ENCODE measurements at regions not wholly inside any gene's neighbourhood (a gene's known extent, or its start where the extent isn't known, plus 50 kb on each side); places are given as distances from the start of the nearest gene placed in this dataset.

GRCh38 chr6:105968603-105969333, 117.4 kb upstream of the PRDM1 start:
- in situ Hi-C loops (cut with MboI; ENCODE audit: low sequenced_read_pairs, unreplicated experiment), result no loop called here
- TF ChIP-seq, protein P1, sequence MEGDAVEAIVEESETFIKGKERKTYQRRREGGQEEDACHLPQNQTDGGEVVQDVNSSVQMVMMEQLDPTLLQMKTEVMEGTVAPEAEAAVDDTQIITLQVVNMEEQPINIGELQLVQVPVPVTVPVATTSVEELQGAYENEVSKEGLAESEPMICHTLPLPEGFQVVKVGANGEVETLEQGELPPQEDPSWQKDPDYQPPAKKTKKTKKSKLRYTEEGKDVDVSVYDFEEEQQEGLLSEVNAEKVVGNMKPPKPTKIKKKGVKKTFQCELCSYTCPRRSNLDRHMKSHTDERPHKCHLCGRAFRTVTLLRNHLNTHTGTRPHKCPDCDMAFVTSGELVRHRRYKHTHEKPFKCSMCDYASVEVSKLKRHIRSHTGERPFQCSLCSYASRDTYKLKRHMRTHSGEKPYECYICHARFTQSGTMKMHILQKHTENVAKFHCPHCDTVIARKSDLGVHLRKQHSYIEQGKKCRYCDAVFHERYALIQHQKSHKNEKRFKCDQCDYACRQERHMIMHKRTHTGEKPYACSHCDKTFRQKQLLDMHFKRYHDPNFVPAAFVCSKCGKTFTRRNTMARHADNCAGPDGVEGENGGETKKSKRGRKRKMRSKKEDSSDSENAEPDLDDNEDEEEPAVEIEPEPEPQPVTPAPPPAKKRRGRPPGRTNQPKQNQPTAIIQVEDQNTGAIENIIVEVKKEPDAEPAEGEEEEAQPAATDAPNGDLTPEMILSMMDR (IDR thresholded peaks at IDR 0.05; ENCODE audit: borderline replicate concordance, control extremely low read depth, extremely low read depth, insufficient read depth, missing control alignments), result no peak
- no peak for DNase-seq (ENCODE audit: low spot score)

DNA sequence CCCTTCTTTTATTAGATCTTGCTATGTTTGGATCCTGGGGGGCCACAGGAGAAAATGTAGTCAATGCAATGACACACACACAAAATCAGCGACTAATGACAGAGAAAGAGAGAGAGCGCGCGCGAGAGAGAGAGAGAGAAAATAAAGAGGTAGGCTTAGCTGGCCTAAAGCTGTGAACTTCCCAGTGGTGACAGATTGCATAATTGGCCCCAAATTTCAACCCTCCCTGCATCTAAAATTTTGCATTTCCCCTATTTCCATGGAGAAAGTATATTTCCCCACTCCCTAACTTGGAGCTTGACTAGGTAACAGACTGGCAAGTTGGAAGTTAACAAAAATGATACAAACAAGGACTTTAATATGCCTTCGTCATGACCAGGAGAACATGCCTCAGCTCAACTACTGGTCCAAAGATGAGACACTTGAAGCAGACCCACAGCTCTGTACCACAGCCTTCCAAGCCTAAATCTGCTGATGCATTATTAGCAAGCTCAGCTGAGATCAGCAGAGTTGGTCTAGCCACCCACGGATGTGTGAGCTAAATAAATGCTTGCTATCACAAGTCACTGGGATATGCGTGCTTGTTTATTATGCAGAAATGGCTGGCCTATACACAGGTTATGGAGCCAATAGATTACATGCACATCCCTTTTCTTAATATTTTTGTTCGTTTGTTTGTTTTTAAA, 118.1 kb upstream of the PRDM1 start:
- in situ Hi-C loops (cut with MboI; ENCODE audit: low sequenced_read_pairs, unreplicated experiment), result no loop called here
- TF ChIP-seq, protein P1 (IDR thresholded peaks at IDR 0.05; ENCODE audit: borderline replicate concordance, control extremely low read depth, extremely low read depth, insufficient read depth, missing control alignments), result no peak
- DNase-seq (ENCODE audit: low spot score), result no peak

GRCh38 chr6:105966481-105966880, 119.7 kb upstream of the PRDM1 start:
- no peak for DNase-seq (ENCODE audit: low spot score)
- in situ Hi-C loops (cut with MboI; ENCODE audit: low sequenced_read_pairs, unreplicated experiment), result no loop called here
- TF ChIP-seq, protein P1 (IDR thresholded peaks at IDR 0.05; ENCODE audit: borderline replicate concordance, control extremely low read depth, extremely low read depth, insufficient read depth, missing control alignments), result no peak

DNA sequence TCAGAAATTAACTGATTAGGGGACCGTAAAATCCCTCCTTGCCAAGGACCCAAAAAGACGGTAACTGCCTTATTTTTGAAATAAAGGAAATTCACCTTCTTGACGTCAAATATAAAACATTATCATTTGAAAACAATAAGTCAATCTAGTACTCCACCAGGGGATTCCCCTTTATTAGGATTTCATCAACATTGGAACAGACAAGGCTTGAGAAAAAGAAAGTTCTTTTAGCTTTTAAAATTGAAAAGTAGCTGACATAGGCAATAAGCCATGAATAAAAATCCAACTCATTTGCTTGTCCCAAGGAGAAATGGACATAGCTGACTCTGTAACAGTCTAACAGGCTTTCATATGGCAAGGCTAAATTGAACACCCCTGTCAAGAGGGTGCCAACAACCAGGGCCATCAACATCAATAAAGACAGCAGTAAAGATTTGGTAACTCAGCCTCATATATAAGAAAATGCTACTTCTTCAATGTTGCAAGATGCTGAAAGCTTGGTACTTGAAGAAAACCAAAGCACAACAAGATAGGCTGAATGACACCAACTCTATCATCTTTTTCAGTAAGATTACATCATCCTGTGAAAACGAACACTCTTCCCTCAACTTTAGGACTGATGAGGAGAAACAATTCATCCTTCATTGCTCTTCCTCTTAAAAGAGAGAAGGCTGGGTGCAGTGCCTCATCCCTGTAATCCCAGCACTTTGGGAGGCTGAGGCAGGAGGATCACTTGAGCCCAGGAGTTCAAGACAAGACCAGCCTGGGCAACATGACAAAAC, 121.0 kb upstream of the PRDM1 start:
- TF ChIP-seq, protein P1 (IDR thresholded peaks at IDR 0.05; ENCODE audit: borderline replicate concordance, control extremely low read depth, extremely low read depth, insufficient read depth, missing control alignments), result no peak
- no peak for DNase-seq (ENCODE audit: low spot score)
- in situ Hi-C loops (cut with MboI; ENCODE audit: low sequenced_read_pairs, unreplicated experiment), result no loop called here

GRCh38 chr6:105954148-105954547, 132.0 kb upstream of the PRDM1 start:
- in situ Hi-C loops (cut with MboI; ENCODE audit: low sequenced_read_pairs, unreplicated experiment), result no loop called here
- DNase-seq (ENCODE audit: low spot score), result no peak
- TF ChIP-seq, protein P1 (IDR thresholded peaks at IDR 0.05; ENCODE audit: borderline replicate concordance, control extremely low read depth, extremely low read depth, insufficient read depth, missing control alignments), result no peak
